Astrocyte (in vitro differentiated cells and primary cell): ENCODE measurements at regions not wholly inside any gene's neighbourhood (a gene's known extent, or its start where the extent isn't known, plus 50 kb on each side); places are given as distances from the start of the nearest gene placed in this dataset.

Experiments used
- DNase-seq: peaks from one replicate; pipeline ENCODE4 v3.0.0-alpha.2; 2010; ENCODE audit warnings: low read depth
- FAIRE-seq: peaks from 2 replicates; lab custom pipeline; 2011; peaks lifted over from hg19 to GRCh38; lab: Jason Lieb, UNC
- H2AFZ ChIP-seq: 2 replicates; pipeline ENCODE4 v1.6.0; 2012; ENCODE audit warnings: low read depth, low read length, inconsistent platforms
- H3K27ac ChIP-seq: 2 replicates; pipeline ENCODE4 v1.5.1; 2011; ENCODE audit warnings: low read depth, low read length, inconsistent platforms
- H3K27me3 ChIP-seq: 2 replicates; pipeline ENCODE4 v1.6.0; 2011; ENCODE audit warnings: low read length, inconsistent platforms; ENCODE audit not compliant: insufficient read depth
- H3K36me3 ChIP-seq: 2 replicates; pipeline ENCODE4 v1.5.1; 2011; ENCODE audit warnings: low read length, inconsistent platforms; ENCODE audit not compliant: insufficient read depth
- H3K4me1 ChIP-seq: 2 replicates; pipeline ENCODE4 v1.5.1; 2011; ENCODE audit warnings: low read length, inconsistent platforms; ENCODE audit not compliant: insufficient read depth
- H3K4me2 ChIP-seq: 2 replicates; pipeline ENCODE4 v1.6.0; 2012; ENCODE audit warnings: low read length, inconsistent platforms
- H3K4me3 ChIP-seq: 2 replicates; pipeline ENCODE4 v1.5.1; 2011; ENCODE audit warnings: low read depth, mild to moderate bottlenecking, low read length, inconsistent platforms; ENCODE audit not compliant: insufficient read depth
- H3K79me2 ChIP-seq: 2 replicates; pipeline ENCODE4 v1.6.0; 2012; ENCODE audit warnings: mild to moderate bottlenecking, low read length, inconsistent platforms; ENCODE audit not compliant: insufficient read depth
- H3K9ac ChIP-seq: 2 replicates; pipeline ENCODE4 v1.6.0; 2012; ENCODE audit warnings: mild to moderate bottlenecking, low read length, inconsistent platforms
- H3K9me3 ChIP-seq: 2 replicates; pipeline ENCODE4 v1.5.1; 2012; ENCODE audit warnings: low read depth, mild to moderate bottlenecking, low read length, inconsistent platforms; ENCODE audit not compliant: insufficient read depth
- H4K20me1 ChIP-seq: 2 replicates; pipeline ENCODE4 v1.6.0; 2012; ENCODE audit warnings: low read length, inconsistent platforms; ENCODE audit not compliant: insufficient read depth
- H3K27ac Mint-ChIP-seq: one replicate; pipeline ENCODE4 v1.8.0; 2021; ENCODE audit warnings: mild to moderate bottlenecking, mixed read lengths; ENCODE audit not compliant: unreplicated experiment
- H3K27me3 Mint-ChIP-seq: one replicate; pipeline ENCODE4 v1.8.0; 2021; ENCODE audit warnings: low read depth, mixed read lengths; ENCODE audit not compliant: unreplicated experiment
- H3K36me3 Mint-ChIP-seq: one replicate; pipeline ENCODE4 v1.8.0; 2021; ENCODE audit warnings: low read depth, mixed read lengths; ENCODE audit not compliant: unreplicated experiment
- H3K4me1 Mint-ChIP-seq: one replicate; pipeline ENCODE4 v1.8.0; 2021; ENCODE audit warnings: low read depth, mixed read lengths; ENCODE audit not compliant: unreplicated experiment
- H3K4me3 Mint-ChIP-seq: one replicate; pipeline ENCODE4 v1.8.0; 2021; ENCODE audit warnings: mild to moderate bottlenecking, moderate library complexity, mixed read lengths; ENCODE audit not compliant: unreplicated experiment
- H3K9me3 Mint-ChIP-seq: one replicate; pipeline ENCODE4 v1.8.0; 2021; ENCODE audit warnings: mild to moderate bottlenecking, mixed read lengths; ENCODE audit not compliant: unreplicated experiment
- EZH2 ChIP-seq: IDR thresholded peaks from 2 replicates; pipeline ENCODE4 v1.6.1; 2012; ENCODE audit warnings: mild to moderate bottlenecking, low read length, inconsistent platforms; ENCODE audit not compliant: insufficient read depth
- TF ChIP-seq, protein P1 (sequence below): IDR thresholded peaks from 2 replicates; pipeline ENCODE4 v1.5.1; 2011; ENCODE audit warnings: low read depth, mild to moderate bottlenecking, inconsistent platforms, low read length, moderate library complexity; ENCODE audit not compliant: insufficient read depth

- peaks cover 11% of the 10 kb centered on the region for H3K27me3 Mint-ChIP-seq
- TF ChIP-seq EZH2, result no peak
- TF ChIP-seq, protein P1, sequence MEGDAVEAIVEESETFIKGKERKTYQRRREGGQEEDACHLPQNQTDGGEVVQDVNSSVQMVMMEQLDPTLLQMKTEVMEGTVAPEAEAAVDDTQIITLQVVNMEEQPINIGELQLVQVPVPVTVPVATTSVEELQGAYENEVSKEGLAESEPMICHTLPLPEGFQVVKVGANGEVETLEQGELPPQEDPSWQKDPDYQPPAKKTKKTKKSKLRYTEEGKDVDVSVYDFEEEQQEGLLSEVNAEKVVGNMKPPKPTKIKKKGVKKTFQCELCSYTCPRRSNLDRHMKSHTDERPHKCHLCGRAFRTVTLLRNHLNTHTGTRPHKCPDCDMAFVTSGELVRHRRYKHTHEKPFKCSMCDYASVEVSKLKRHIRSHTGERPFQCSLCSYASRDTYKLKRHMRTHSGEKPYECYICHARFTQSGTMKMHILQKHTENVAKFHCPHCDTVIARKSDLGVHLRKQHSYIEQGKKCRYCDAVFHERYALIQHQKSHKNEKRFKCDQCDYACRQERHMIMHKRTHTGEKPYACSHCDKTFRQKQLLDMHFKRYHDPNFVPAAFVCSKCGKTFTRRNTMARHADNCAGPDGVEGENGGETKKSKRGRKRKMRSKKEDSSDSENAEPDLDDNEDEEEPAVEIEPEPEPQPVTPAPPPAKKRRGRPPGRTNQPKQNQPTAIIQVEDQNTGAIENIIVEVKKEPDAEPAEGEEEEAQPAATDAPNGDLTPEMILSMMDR, result no peak
- no peaks in the 10 kb centered on the region for H4K20me1 ChIP-seq
- H3K4me1 ChIP-seq, result no peaks in the 10 kb centered on the region
- H3K4me2 ChIP-seq, result no peak overlapping the region
- DNase-seq (no peak), FAIRE-seq (no peak)
- H3K36me3 ChIP-seq, result no peaks in the 10 kb centered on the region
- H3K4me3 ChIP-seq, result no peak overlapping the region
- no peaks in the 10 kb centered on the region for H3K79me2 ChIP-seq
- peaks cover 4% of the 10 kb centered on the region for H3K4me1 Mint-ChIP-seq
- H3K9me3 Mint-ChIP-seq, result no peaks in the 10 kb centered on the region
- H3K27me3 ChIP-seq, result no peaks in the 10 kb centered on the region
- no peak overlapping the region for H3K27ac ChIP-seq
- H3K27ac Mint-ChIP-seq, result no peak overlapping the region
- H2AFZ ChIP-seq, result no peak overlapping the region
- H3K4me3 Mint-ChIP-seq, result no peak overlapping the region
- H3K9me3 ChIP-seq, result no peaks in the 10 kb centered on the region
- H3K9ac ChIP-seq, result no peak overlapping the region
- H3K36me3 Mint-ChIP-seq, result no peaks in the 10 kb centered on the region
Observed at GRCh38 chr9:99606296-99606695, 215.4 kb upstream of the NR4A3 start.

GRCh38 chr9:99606957-99607356 is 214.7 kb upstream of the NR4A3 start:
- H3K4me2 ChIP-seq, result no peak overlapping the region
- no peaks in the 10 kb centered on the region for H3K4me1 ChIP-seq
- no peak overlapping the region for H3K4me3 ChIP-seq
- H3K4me3 Mint-ChIP-seq, result no peak overlapping the region
- no peak overlapping the region for H3K27ac ChIP-seq
- peaks cover 4% of the 10 kb centered on the region for H3K4me1 Mint-ChIP-seq
- H3K9me3 Mint-ChIP-seq, result no peaks in the 10 kb centered on the region
- H3K79me2 ChIP-seq, result no peaks in the 10 kb centered on the region
- TF ChIP-seq, protein P1, result no peak
- TF ChIP-seq EZH2, result no peak
- H3K9me3 ChIP-seq, result no peaks in the 10 kb centered on the region
- H3K27me3 ChIP-seq, result no peaks in the 10 kb centered on the region
- FAIRE-seq (no peak), DNase-seq (no peak)
- no peaks in the 10 kb centered on the region for H3K36me3 ChIP-seq
- H2AFZ ChIP-seq, result no peak overlapping the region
- H3K27me3 Mint-ChIP-seq, result peaks cover 11% of the 10 kb centered on the region
- no peak overlapping the region for H3K9ac ChIP-seq
- no peaks in the 10 kb centered on the region for H3K36me3 Mint-ChIP-seq
- no peaks in the 10 kb centered on the region for H4K20me1 ChIP-seq
- H3K27ac Mint-ChIP-seq, result no peak overlapping the region

DNA sequence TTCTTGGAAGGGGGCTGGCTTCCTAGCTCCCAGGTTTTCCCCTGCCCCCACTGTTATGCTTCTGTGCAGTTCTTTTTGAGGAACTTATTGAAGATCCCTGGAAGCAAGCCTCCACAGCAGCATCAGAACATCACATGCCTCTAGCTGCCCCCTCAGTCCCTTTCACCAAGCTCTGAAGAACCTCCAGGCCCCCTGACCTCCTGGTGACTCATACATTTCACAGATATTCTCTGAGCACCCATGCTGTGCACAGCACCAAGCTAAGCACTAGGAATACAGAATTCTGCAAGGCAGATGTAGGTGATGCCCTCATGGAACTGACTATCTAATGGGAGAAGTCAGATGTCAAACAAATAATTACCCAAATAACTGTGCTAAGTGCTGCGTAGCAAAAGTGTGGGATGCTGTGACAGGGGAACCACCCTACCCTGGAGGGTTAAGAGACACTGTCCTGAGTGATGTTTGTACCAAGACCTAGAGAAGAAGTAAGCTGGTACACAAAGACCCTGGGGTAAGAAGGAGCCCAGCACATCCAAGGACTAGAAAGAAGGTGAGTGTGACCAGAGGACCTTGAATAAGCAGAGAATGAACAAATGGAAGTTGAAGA is 213.7 kb upstream of the NR4A3 start:
- Histone ChIP-seq H3K4me2 (no peak overlapping the region), H3K4me1 (no peaks in the 10 kb centered on the region), H3K9ac (no peak overlapping the region), H3K36me3 (no peaks in the 10 kb centered on the region), H4K20me1 (no peaks in the 10 kb centered on the region), H2AFZ (no peak overlapping the region), H3K9me3 (no peaks in the 10 kb centered on the region), H3K27me3 (no peaks in the 10 kb centered on the region), H3K79me2 (no peaks in the 10 kb centered on the region), H3K27ac (no peak overlapping the region), H3K4me3 (no peak overlapping the region)
- FAIRE-seq (no peak), DNase-seq (no peak)
- Mint-ChIP-seq H3K4me3 (no peak overlapping the region), H3K9me3 (no peaks in the 10 kb centered on the region), H3K36me3 (no peaks in the 10 kb centered on the region), H3K27me3 (peaks cover 11% of the 10 kb centered on the region), H3K27ac (no peak overlapping the region), H3K4me1 (peaks cover 4% of the 10 kb centered on the region)
- TF ChIP-seq, protein P1, result no peak
- TF ChIP-seq EZH2, result no peak
